ENCODE measurements at regions not wholly inside any gene's neighbourhood (a gene's known extent, or its start where the extent isn't known, plus 50 kb on each side); places are given as distances from the start of the nearest gene placed in this dataset.

GRCh38 chr15:29476503-29477080 lies 207.0 kb upstream of the NSMCE3 start:
- no peaks in the 10 kb centered on the region for H3K4me1 ChIP-seq (ENCODE audit: insufficient read depth)
- H3K9me2 ChIP-seq (ENCODE audit: insufficient read depth) = no peaks in the 10 kb centered on the region
- H2AFZ ChIP-seq = no peak overlapping the region
- H3K27me3 ChIP-seq (replicated peaks; ENCODE audit: insufficient read depth) = no peaks in the 10 kb centered on the region
- no peaks in the 10 kb centered on the region for H4K20me1 ChIP-seq (ENCODE audit: insufficient read depth)
- no peak overlapping the region for H3K4me2 ChIP-seq (ENCODE audit: unreplicated experiment)
- 50 to 54% methylated on average over 17 of the region's 17 CpGs for WGBS, 2 experiments (ENCODE audit: low coverage in 1 of 2, low lambda C conversion rate in 2 of 2, missing lambda C conversion rate in 2 of 2)
- H3K4me3 ChIP-seq = no peak overlapping the region
- no peak overlapping the region for H3K9ac ChIP-seq
- in situ Hi-C loops (cut with MboI) = no loop called here
- no peaks in the 10 kb centered on the region for H3K9me3 ChIP-seq (ENCODE audit: low read depth)
- no peaks in the 10 kb centered on the region for H3F3A ChIP-seq (ENCODE audit: insufficient read depth)
- H3K36me3 ChIP-seq (ENCODE audit: low read depth) = no peaks in the 10 kb centered on the region
- H3K27ac ChIP-seq = no peak overlapping the region
- no peak for TF ChIP-seq EZH2 (IDR thresholded peaks at IDR 0.05; ENCODE audit: insufficient read depth, poor library complexity, severe bottlenecking)
- no peak for TF ChIP-seq EZH2phosphoT487 (IDR thresholded peaks at IDR 0.05; ENCODE audit: insufficient read depth, low read depth)
- DNase-seq = no peak
- no peaks in the 10 kb centered on the region for H3K79me2 ChIP-seq (ENCODE audit: insufficient read depth)

GRCh38 chr15:29475096-29475495 lies 205.5 kb upstream of the NSMCE3 start:
- in situ Hi-C loops (cut with MboI) = no loop called here
- WGBS, 2 experiments (ENCODE audit: low coverage in 1 of 2, low lambda C conversion rate in 2 of 2, missing lambda C conversion rate in 2 of 2) = 57 to 65% methylated on average over 10 of the region's 10 CpGs
- Histone ChIP-seq H3K4me1 (ENCODE audit: insufficient read depth) (no peaks in the 10 kb centered on the region), H4K20me1 (ENCODE audit: insufficient read depth) (no peaks in the 10 kb centered on the region), H3K9me3 (ENCODE audit: low read depth) (no peaks in the 10 kb centered on the region), H3K4me3 (no peak overlapping the region), H2AFZ (no peak overlapping the region), H3F3A (ENCODE audit: insufficient read depth) (no peaks in the 10 kb centered on the region), H3K36me3 (ENCODE audit: low read depth) (no peaks in the 10 kb centered on the region), H3K79me2 (ENCODE audit: insufficient read depth) (no peaks in the 10 kb centered on the region), H3K27ac (no peak overlapping the region), H3K4me2 (ENCODE audit: unreplicated experiment) (no peak overlapping the region), H3K27me3 (replicated peaks; ENCODE audit: insufficient read depth) (no peaks in the 10 kb centered on the region), H3K9me2 (ENCODE audit: insufficient read depth) (no peaks in the 10 kb centered on the region), H3K9ac (no peak overlapping the region)
- TF ChIP-seq EZH2phosphoT487 (IDR thresholded peaks at IDR 0.05; ENCODE audit: insufficient read depth, low read depth) (no peak), EZH2 (IDR thresholded peaks at IDR 0.05; ENCODE audit: insufficient read depth, poor library complexity, severe bottlenecking) (no peak)
- DNase-seq = no peak

GRCh38 chr15:29473621-29474105 lies 204.0 kb upstream of the NSMCE3 start:
- Histone ChIP-seq H3K27ac (no peak overlapping the region), H3K4me2 (ENCODE audit: unreplicated experiment) (no peak overlapping the region), H4K20me1 (ENCODE audit: insufficient read depth) (no peaks in the 10 kb centered on the region), H3K27me3 (replicated peaks; ENCODE audit: insufficient read depth) (no peaks in the 10 kb centered on the region), H3K4me1 (ENCODE audit: insufficient read depth) (no peaks in the 10 kb centered on the region), H2AFZ (no peak overlapping the region), H3K9me3 (ENCODE audit: low read depth) (no peaks in the 10 kb centered on the region), H3K9ac (no peak overlapping the region), H3K79me2 (ENCODE audit: insufficient read depth) (no peaks in the 10 kb centered on the region), H3K36me3 (ENCODE audit: low read depth) (no peaks in the 10 kb centered on the region), H3K4me3 (no peak overlapping the region), H3K9me2 (ENCODE audit: insufficient read depth) (no peaks in the 10 kb centered on the region), H3F3A (ENCODE audit: insufficient read depth) (no peaks in the 10 kb centered on the region)
- TF ChIP-seq EZH2 (IDR thresholded peaks at IDR 0.05; ENCODE audit: insufficient read depth, poor library complexity, severe bottlenecking) = no peak
- no peak for TF ChIP-seq EZH2phosphoT487 (IDR thresholded peaks at IDR 0.05; ENCODE audit: insufficient read depth, low read depth)
- 50 to 52% methylated on average over 17 of the region's 17 CpGs for WGBS, 2 experiments (ENCODE audit: low coverage in 1 of 2, low lambda C conversion rate in 2 of 2, missing lambda C conversion rate in 2 of 2)
- DNase-seq = no peak
- in situ Hi-C loops (cut with MboI) = no loop called here

GRCh38 chr15:29472901-29473445 lies 203.4 kb upstream of the NSMCE3 start:
- Histone ChIP-seq H2AFZ (no peak overlapping the region), H3K9me2 (ENCODE audit: insufficient read depth) (no peaks in the 10 kb centered on the region), H3K9ac (no peak overlapping the region), H3K4me3 (no peak overlapping the region), H3K27me3 (replicated peaks; ENCODE audit: insufficient read depth) (no peaks in the 10 kb centered on the region), H4K20me1 (ENCODE audit: insufficient read depth) (no peaks in the 10 kb centered on the region), H3K4me1 (ENCODE audit: insufficient read depth) (no peaks in the 10 kb centered on the region), H3F3A (ENCODE audit: insufficient read depth) (no peaks in the 10 kb centered on the region), H3K9me3 (ENCODE audit: low read depth) (no peaks in the 10 kb centered on the region), H3K27ac (no peak overlapping the region), H3K4me2 (ENCODE audit: unreplicated experiment) (no peak overlapping the region), H3K79me2 (ENCODE audit: insufficient read depth) (no peaks in the 10 kb centered on the region), H3K36me3 (ENCODE audit: low read depth) (no peaks in the 10 kb centered on the region)
- TF ChIP-seq EZH2phosphoT487 (IDR thresholded peaks at IDR 0.05; ENCODE audit: insufficient read depth, low read depth) (no peak), EZH2 (IDR thresholded peaks at IDR 0.05; ENCODE audit: insufficient read depth, poor library complexity, severe bottlenecking) (no peak)
- DNase-seq = no peak
- in situ Hi-C loops (cut with MboI) = no loop called here
- WGBS, 2 experiments (ENCODE audit: low coverage in 1 of 2, low lambda C conversion rate in 2 of 2, missing lambda C conversion rate in 2 of 2) = 26 to 28% methylated on average over 3 to 4 of the region's 4 CpGs
